ENCODE measurements at regions not wholly inside any gene's neighbourhood (a gene's known extent, or its start where the extent isn't known, plus 50 kb on each side); places are given as distances from the start of the nearest gene placed in this dataset.

DNA sequence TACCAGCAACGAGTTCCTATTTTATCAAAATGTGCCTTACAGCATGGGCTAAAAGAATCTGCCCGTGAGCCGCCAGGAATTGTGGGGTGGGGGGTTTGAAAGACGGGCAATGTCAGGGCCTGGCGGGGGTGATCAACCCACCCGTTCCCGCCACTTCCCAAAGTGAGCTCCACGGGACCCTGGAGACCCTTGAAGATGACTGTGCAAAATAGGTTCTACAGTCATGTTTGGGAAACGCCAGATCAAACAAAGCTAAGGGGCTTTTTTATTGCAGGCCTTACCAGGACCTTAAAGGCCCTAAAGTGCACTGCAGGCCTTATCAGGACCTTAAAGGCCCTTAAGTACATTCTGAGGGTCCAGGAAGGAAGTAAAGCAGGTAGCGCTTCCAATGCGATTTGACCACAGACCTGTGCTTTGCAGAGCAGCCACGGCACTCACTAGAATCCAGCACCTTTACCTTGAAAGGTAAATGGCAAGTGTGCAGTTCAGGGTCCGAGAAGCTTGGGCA lies 404.1 kb downstream of the SHANK2 start:
- no peaks in the 10 kb centered on the region for H3K36me3 ChIP-seq (ENCODE audit: low read depth)
- no peak overlapping the region for H3K4me3 ChIP-seq (ENCODE audit: severe bottlenecking)
- ATAC-seq (ENCODE audit: low read depth) (no peak), DNase-seq (ENCODE audit: low spot score) (no peak)
- no peaks in the 10 kb centered on the region for H3K27me3 ChIP-seq (ENCODE audit: insufficient read depth, poor library complexity, severe bottlenecking)
- TF ChIP-seq, protein P1, sequence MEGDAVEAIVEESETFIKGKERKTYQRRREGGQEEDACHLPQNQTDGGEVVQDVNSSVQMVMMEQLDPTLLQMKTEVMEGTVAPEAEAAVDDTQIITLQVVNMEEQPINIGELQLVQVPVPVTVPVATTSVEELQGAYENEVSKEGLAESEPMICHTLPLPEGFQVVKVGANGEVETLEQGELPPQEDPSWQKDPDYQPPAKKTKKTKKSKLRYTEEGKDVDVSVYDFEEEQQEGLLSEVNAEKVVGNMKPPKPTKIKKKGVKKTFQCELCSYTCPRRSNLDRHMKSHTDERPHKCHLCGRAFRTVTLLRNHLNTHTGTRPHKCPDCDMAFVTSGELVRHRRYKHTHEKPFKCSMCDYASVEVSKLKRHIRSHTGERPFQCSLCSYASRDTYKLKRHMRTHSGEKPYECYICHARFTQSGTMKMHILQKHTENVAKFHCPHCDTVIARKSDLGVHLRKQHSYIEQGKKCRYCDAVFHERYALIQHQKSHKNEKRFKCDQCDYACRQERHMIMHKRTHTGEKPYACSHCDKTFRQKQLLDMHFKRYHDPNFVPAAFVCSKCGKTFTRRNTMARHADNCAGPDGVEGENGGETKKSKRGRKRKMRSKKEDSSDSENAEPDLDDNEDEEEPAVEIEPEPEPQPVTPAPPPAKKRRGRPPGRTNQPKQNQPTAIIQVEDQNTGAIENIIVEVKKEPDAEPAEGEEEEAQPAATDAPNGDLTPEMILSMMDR (IDR thresholded peaks at IDR 0.05; ENCODE audit: poor library complexity, severe bottlenecking) = no peak
- H3K4me1 ChIP-seq (ENCODE audit: insufficient read depth, poor library complexity, severe bottlenecking) = no peaks in the 10 kb centered on the region
- no peaks in the 10 kb centered on the region for H3K9me3 ChIP-seq (ENCODE audit: severe bottlenecking)
- H3K27ac ChIP-seq (ENCODE audit: poor library complexity, severe bottlenecking) = no peak overlapping the region

DNA sequence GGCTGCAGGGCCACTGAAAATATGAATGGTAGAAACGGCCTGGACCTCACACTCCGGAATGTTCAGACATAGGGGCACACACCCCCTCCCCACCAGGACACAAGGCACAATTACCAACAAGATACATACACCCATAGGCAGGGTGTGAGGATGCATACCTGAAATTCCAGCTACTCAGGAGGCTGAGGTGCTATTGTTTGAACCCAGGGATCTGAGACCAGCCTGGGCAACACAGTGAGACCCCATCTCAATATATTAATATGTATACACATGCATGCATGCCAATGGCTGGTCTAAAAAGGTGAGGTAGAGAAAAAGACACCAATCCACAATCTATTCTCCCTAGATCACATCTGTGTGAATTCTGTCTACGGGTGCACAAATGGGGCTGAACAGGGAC lies 403.3 kb downstream of the SHANK2 start:
- H3K27me3 ChIP-seq (ENCODE audit: insufficient read depth, poor library complexity, severe bottlenecking) = no peaks in the 10 kb centered on the region
- H3K9me3 ChIP-seq (ENCODE audit: severe bottlenecking) = no peaks in the 10 kb centered on the region
- TF ChIP-seq, protein P1 (IDR thresholded peaks at IDR 0.05; ENCODE audit: poor library complexity, severe bottlenecking) = no peak
- H3K27ac ChIP-seq (ENCODE audit: poor library complexity, severe bottlenecking) = no peak overlapping the region
- H3K4me1 ChIP-seq (ENCODE audit: insufficient read depth, poor library complexity, severe bottlenecking) = no peaks in the 10 kb centered on the region
- no peaks in the 10 kb centered on the region for H3K36me3 ChIP-seq (ENCODE audit: low read depth)
- no peak overlapping the region for H3K4me3 ChIP-seq (ENCODE audit: severe bottlenecking)
- DNase-seq (ENCODE audit: low spot score) = no peak
- ATAC-seq (ENCODE audit: low read depth) = no peak

DNA sequence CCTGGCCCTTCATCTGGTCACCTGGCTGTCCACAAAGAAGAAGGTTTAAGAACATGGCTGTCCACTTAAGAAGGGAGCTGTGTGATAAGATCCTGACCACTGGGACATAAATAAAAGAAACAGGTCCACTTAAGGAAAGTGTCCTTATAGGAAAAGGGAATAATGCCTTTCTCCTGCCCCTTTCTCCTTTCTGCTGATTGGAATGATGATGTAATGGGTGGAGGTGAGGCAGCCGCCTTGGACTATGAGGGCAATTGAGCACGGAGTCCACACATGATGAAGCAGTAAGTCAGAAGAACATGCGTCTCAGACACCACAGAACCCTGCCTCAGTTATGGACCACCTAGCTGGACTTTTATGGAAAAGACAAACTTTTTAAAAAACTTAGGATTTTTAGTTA lies 401.1 kb downstream of the SHANK2 start:
- no peak for DNase-seq (ENCODE audit: low spot score)
- Histone ChIP-seq H3K27me3 (ENCODE audit: insufficient read depth, poor library complexity, severe bottlenecking) (no peaks in the 10 kb centered on the region), H3K9me3 (ENCODE audit: severe bottlenecking) (no peaks in the 10 kb centered on the region), H3K4me3 (ENCODE audit: severe bottlenecking) (no peak overlapping the region), H3K36me3 (ENCODE audit: low read depth) (no peaks in the 10 kb centered on the region), H3K27ac (ENCODE audit: poor library complexity, severe bottlenecking) (no peak overlapping the region), H3K4me1 (ENCODE audit: insufficient read depth, poor library complexity, severe bottlenecking) (no peaks in the 10 kb centered on the region)
- no peak for ATAC-seq (ENCODE audit: low read depth)
- TF ChIP-seq, protein P1 (IDR thresholded peaks at IDR 0.05; ENCODE audit: poor library complexity, severe bottlenecking) = no peak

DNA sequence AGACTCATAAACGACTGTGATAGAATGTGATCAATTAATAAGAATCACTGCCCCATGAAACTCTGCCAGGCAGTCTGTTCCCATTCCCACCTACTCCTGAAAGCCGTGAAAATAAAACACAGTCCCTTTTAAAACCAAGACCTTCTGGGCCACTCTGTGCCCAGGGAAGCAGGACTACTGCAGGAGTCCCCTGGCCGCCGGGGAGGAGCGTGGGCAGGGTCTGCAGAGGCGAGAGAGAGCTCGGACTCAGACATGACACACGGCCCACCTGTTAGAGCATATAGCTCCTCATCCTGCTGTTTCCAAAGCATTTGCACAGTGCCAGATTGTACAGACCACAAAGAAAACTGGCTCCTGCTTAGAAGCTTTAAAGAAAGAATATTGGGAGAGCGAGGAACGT lies 400.5 kb downstream of the SHANK2 start:
- Histone ChIP-seq H3K27ac (ENCODE audit: poor library complexity, severe bottlenecking) (no peak overlapping the region), H3K27me3 (ENCODE audit: insufficient read depth, poor library complexity, severe bottlenecking) (no peaks in the 10 kb centered on the region), H3K4me3 (ENCODE audit: severe bottlenecking) (no peak overlapping the region), H3K4me1 (ENCODE audit: insufficient read depth, poor library complexity, severe bottlenecking) (no peaks in the 10 kb centered on the region), H3K9me3 (ENCODE audit: severe bottlenecking) (no peaks in the 10 kb centered on the region), H3K36me3 (ENCODE audit: low read depth) (no peaks in the 10 kb centered on the region)
- ATAC-seq (ENCODE audit: low read depth) = no peak
- no peak for DNase-seq (ENCODE audit: low spot score)
- TF ChIP-seq, protein P1 (IDR thresholded peaks at IDR 0.05; ENCODE audit: poor library complexity, severe bottlenecking) = no peak

DNA sequence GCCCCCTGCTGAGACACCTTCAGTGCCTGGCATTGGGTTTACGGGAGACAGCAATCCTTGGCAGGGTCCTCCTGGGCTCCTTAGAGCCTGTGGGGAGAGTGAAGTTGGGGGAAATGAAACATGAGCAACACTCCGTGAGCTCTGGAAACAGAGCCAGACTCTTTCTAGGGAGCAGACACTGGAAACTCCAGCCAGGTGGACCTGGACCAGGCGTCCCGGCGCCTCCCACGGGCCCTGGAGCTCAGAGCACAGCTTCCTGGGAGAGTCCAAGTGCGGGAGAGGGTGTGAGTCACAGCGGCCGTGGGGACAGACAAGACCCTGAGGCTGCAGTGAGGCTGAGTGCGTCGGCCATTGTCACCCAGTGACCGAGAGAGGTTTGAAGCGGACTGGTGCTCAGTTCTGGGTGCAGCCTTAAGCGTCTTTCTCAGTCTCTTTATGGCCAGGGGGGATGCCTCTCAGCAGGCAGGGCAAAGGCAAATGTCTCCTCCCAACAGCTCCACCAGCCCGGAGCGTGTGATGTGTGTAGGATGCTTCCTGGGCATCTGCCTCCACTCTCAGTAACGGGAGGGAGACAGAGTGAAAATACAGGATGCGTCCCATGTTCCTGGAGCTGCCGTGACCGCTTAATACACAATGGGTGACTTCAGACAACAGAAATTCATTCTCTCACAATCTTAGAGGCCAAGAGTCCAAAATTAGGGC lies 399.2 kb downstream of the SHANK2 start:
- Histone ChIP-seq H3K36me3 (ENCODE audit: low read depth) (no peaks in the 10 kb centered on the region), H3K27ac (ENCODE audit: poor library complexity, severe bottlenecking) (no peak overlapping the region), H3K27me3 (ENCODE audit: insufficient read depth, poor library complexity, severe bottlenecking) (no peaks in the 10 kb centered on the region), H3K4me1 (ENCODE audit: insufficient read depth, poor library complexity, severe bottlenecking) (no peaks in the 10 kb centered on the region), H3K4me3 (ENCODE audit: severe bottlenecking) (no peak overlapping the region), H3K9me3 (ENCODE audit: severe bottlenecking) (no peaks in the 10 kb centered on the region)
- no peak for ATAC-seq (ENCODE audit: low read depth)
- no peak for DNase-seq (ENCODE audit: low spot score)
- TF ChIP-seq, protein P1 (IDR thresholded peaks at IDR 0.05; ENCODE audit: poor library complexity, severe bottlenecking) = no peak

All from RWPE2 (cell line).